ENCODE measurements at regions not wholly inside any gene's neighbourhood (a gene's known extent, or its start where the extent isn't known, plus 50 kb on each side); places are given as distances from the start of the nearest gene placed in this dataset.

GRCh38 chr9:115234094-115234493, 116.1 kb upstream of the TNC start:
- no peak for DNase-seq (ENCODE audit: low spot score)
- Histone ChIP-seq H2AFZ (ENCODE audit: low read length) (no peak overlapping the region), H4K20me1 (ENCODE audit: insufficient read depth, low read length) (no peaks in the 10 kb centered on the region), H3K9ac (ENCODE audit: insufficient read depth, low read depth, low read length) (no peak overlapping the region), H3K36me3 (replicated peaks in 1 of 2; ENCODE audit: control insufficient read depth in 1 of 2, insufficient read depth in 2 of 2, low read length in 2 of 2) (no peaks in the 10 kb centered on the region), H3K79me2 (ENCODE audit: insufficient read depth, low read length) (no peaks in the 10 kb centered on the region), H3K4me3 (replicated peaks in 1 of 3; ENCODE audit: insufficient read depth in 1 of 3, low read depth in 2 of 3, low read length in 3 of 3) (no peak overlapping the region), H3K9me3 (ENCODE audit: low read length) (no peaks in the 10 kb centered on the region), H3K27me3 (ENCODE audit: control insufficient read depth in 1 of 2, insufficient read depth in 2 of 2, low read length in 2 of 2) (no peaks in the 10 kb centered on the region), H3K4me2 (ENCODE audit: low read depth, low read length) (no peak overlapping the region), H3K4me1 (ENCODE audit: insufficient read depth, low read length) (no peaks in the 10 kb centered on the region), H3K27ac (ENCODE audit: extremely low read length, insufficient read depth, low read length) (no peak overlapping the region)
- no peak for FAIRE-seq
- ATAC-seq = no peak
- in situ Hi-C loops (cut with HindIII; ENCODE audit: extremely low pct_ligation_motif_present, low pct_unique_long_range_greater_than_20kb) = no loop called here
- no TSS peak for BruUV-seq (replicated peaks)
- ChIA-PET CTCF (ENCODE audit: low intra/inter-chr PET ratio, low total read pairs) (no interaction called here), POLR2A (no interaction called here)
- WGBS (ENCODE audit: low lambda C conversion rate) = 27% methylated on average over 2 of the region's 2 CpGs
- no peak for TF ChIP-seq ZNF143 (CRISPR knock-in tag; IDR thresholded peaks at IDR 0.05)
- TF ChIP-seq SMARCE1 (IDR thresholded peaks at IDR 0.05; ENCODE audit: borderline replicate concordance) = no peak
- no peak for TF ChIP-seq KAT8 (CRISPR knock-in tag; IDR thresholded peaks at IDR 0.05)
- no peak for TF ChIP-seq ZNF235 (CRISPR knock-in tag; IDR thresholded peaks at IDR 0.05; ENCODE audit: borderline replicate concordance)
- TF ChIP-seq PAWR (CRISPR knock-in tag; IDR thresholded peaks at IDR 0.05; ENCODE audit: borderline replicate concordance) = no peak
- no peak for TF ChIP-seq SYNCRIP (IDR thresholded peaks at IDR 0.05; ENCODE audit: insufficient read depth, low read depth, low read length)
- no peak for TF ChIP-seq ATF7 (IDR thresholded peaks at IDR 0.05)
- TF ChIP-seq ATF7 (CRISPR knock-in tag; IDR thresholded peaks at IDR 0.05) = no peak
- TF ChIP-seq TEAD2 (CRISPR knock-in tag; IDR thresholded peaks at IDR 0.05) = no peak
- no peak for TF ChIP-seq GLI4 (CRISPR knock-in tag; IDR thresholded peaks at IDR 0.05; ENCODE audit: borderline replicate concordance)
- no peak for TF ChIP-seq MYC (CRISPR knock-in tag; IDR thresholded peaks at IDR 0.05; ENCODE audit: borderline replicate concordance)
- no peak for TF ChIP-seq ELF3 (CRISPR knock-in tag; IDR thresholded peaks at IDR 0.05)
- TF ChIP-seq ZNF44 (CRISPR knock-in tag; IDR thresholded peaks at IDR 0.05) = no peak
- intact Hi-C loops (cut with micrococcal nuclease; ENCODE audit: unreplicated experiment) = no loop called here
